ENCODE measurements at regions not wholly inside any gene's neighbourhood (a gene's known extent, or its start where the extent isn't known, plus 50 kb on each side); places are given as distances from the start of the nearest gene placed in this dataset.

DNA sequence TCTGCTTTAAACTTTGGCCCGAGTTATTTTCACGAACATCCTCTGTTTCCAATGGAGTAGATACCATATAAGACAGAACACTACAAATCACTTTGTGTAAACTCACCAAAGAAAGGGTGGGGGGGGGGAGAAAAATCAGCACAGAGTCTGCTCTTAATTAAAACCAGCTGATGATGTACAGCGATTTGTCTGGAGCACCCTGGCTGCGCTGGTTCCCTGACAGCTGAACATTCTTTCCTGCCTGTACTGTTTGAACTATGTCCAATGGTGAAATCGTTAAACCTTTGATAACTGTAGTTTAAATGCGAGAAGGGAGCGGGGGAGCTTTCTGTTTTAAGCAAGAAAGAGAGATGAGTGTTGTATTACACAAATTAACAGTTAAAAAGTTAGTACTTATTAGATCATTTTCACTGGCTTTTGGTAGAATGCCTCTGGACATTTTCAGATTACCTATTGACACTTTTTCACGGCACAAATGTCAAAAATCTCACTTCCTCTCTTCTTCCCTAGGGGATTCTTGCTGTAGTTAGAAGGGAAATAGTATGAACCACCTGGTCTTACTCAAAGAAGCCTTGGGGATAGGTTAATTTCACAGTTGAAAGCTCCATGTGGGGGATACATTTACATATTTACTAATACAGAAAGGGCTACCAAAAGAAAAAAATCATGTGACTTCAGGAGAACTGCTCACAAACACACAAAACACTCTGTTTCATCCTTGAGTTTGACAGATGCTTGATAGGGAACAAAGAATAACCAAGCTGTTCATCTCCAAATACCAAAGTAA is 140.2 kb upstream of the RUNX1 start:
- TF ChIP-seq, protein P1, sequence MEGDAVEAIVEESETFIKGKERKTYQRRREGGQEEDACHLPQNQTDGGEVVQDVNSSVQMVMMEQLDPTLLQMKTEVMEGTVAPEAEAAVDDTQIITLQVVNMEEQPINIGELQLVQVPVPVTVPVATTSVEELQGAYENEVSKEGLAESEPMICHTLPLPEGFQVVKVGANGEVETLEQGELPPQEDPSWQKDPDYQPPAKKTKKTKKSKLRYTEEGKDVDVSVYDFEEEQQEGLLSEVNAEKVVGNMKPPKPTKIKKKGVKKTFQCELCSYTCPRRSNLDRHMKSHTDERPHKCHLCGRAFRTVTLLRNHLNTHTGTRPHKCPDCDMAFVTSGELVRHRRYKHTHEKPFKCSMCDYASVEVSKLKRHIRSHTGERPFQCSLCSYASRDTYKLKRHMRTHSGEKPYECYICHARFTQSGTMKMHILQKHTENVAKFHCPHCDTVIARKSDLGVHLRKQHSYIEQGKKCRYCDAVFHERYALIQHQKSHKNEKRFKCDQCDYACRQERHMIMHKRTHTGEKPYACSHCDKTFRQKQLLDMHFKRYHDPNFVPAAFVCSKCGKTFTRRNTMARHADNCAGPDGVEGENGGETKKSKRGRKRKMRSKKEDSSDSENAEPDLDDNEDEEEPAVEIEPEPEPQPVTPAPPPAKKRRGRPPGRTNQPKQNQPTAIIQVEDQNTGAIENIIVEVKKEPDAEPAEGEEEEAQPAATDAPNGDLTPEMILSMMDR (IDR thresholded peaks at IDR 0.05; ENCODE audit: low read depth, low read length, poor library complexity, severe bottlenecking), result no peak
- no peak for TF ChIP-seq EZH2phosphoT487 (IDR thresholded peaks at IDR 0.05; ENCODE audit: borderline replicate concordance, low read length)

Measured in DOHH2 (cell line).